ENCODE measurements at regions not wholly inside any gene's neighbourhood (a gene's known extent, or its start where the extent isn't known, plus 50 kb on each side); places are given as distances from the start of the nearest gene placed in this dataset.

- BruUV-seq (replicated peaks), result no TSS peak
- Histone ChIP-seq H3K27me3 (replicated peaks; ENCODE audit: insufficient read depth, low read depth, low read length, poor library complexity) (no peaks in the 10 kb centered on the region), H3K4me1 (ENCODE audit: insufficient read depth, low read length, poor library complexity, severe bottlenecking) (no peaks in the 10 kb centered on the region), H3K27ac (ENCODE audit: low read depth, low read length, poor library complexity, severe bottlenecking) (no peak overlapping the region), H3K36me3 (ENCODE audit: insufficient read depth, low read length, poor library complexity, severe bottlenecking) (no peaks in the 10 kb centered on the region), H3K4me3 (ENCODE audit: low read depth, low read length, poor library complexity, severe bottlenecking) (no peak overlapping the region), H3K9me3 (ENCODE audit: low read depth, low read length, poor library complexity, severe bottlenecking) (no peaks in the 10 kb centered on the region)
- CTCF ChIA-PET, result no interaction called here
- POLR2A ChIA-PET (ENCODE audit: low non-redundant PET), result no interaction called here
- no peak for TF ChIP-seq CTCF (conservative IDR thresholded peaks at IDR 0.05; ENCODE audit: low read depth, low read length)
- TF ChIP-seq EZH2 (IDR thresholded peaks at IDR 0.05; ENCODE audit: borderline replicate concordance, low read depth, low read length, poor library complexity, severe bottlenecking), result no peak
- no peak for DNase-seq (ENCODE audit: low spot score)
- intact Hi-C loops (cut with micrococcal nuclease; ENCODE audit: unreplicated experiment), result no loop called here
Observed at GRCh38 chr20:52443874-52444273, 252.3 kb upstream of the ZFP64 start.

GRCh38 chr20:52441710-52442109 is 250.1 kb upstream of the ZFP64 start:
- H3K27ac ChIP-seq (ENCODE audit: low read depth, low read length, poor library complexity, severe bottlenecking), result no peak overlapping the region
- no peaks in the 10 kb centered on the region for H3K4me1 ChIP-seq (ENCODE audit: insufficient read depth, low read length, poor library complexity, severe bottlenecking)
- no TSS peak for BruUV-seq (replicated peaks)
- TF ChIP-seq EZH2 (IDR thresholded peaks at IDR 0.05; ENCODE audit: borderline replicate concordance, low read depth, low read length, poor library complexity, severe bottlenecking) (no peak), CTCF (conservative IDR thresholded peaks at IDR 0.05; ENCODE audit: low read depth, low read length) (no peak)
- no peaks in the 10 kb centered on the region for H3K36me3 ChIP-seq (ENCODE audit: insufficient read depth, low read length, poor library complexity, severe bottlenecking)
- no peak for DNase-seq (ENCODE audit: low spot score)
- H3K4me3 ChIP-seq (ENCODE audit: low read depth, low read length, poor library complexity, severe bottlenecking), result no peak overlapping the region
- no peaks in the 10 kb centered on the region for H3K9me3 ChIP-seq (ENCODE audit: low read depth, low read length, poor library complexity, severe bottlenecking)
- POLR2A ChIA-PET (ENCODE audit: low non-redundant PET), result no interaction called here
- CTCF ChIA-PET, result no interaction called here
- intact Hi-C loops (cut with micrococcal nuclease; ENCODE audit: unreplicated experiment), result no loop called here
- no peaks in the 10 kb centered on the region for H3K27me3 ChIP-seq (replicated peaks; ENCODE audit: insufficient read depth, low read depth, low read length, poor library complexity)

GRCh38 chr20:52439375-52439774 is 247.8 kb upstream of the ZFP64 start:
- CTCF ChIA-PET, result no interaction called here
- no peaks in the 10 kb centered on the region for H3K4me1 ChIP-seq (ENCODE audit: insufficient read depth, low read length, poor library complexity, severe bottlenecking)
- intact Hi-C loops (cut with micrococcal nuclease; ENCODE audit: unreplicated experiment), result no loop called here
- no peaks in the 10 kb centered on the region for H3K9me3 ChIP-seq (ENCODE audit: low read depth, low read length, poor library complexity, severe bottlenecking)
- no peaks in the 10 kb centered on the region for H3K36me3 ChIP-seq (ENCODE audit: insufficient read depth, low read length, poor library complexity, severe bottlenecking)
- no peak overlapping the region for H3K4me3 ChIP-seq (ENCODE audit: low read depth, low read length, poor library complexity, severe bottlenecking)
- no peak overlapping the region for H3K27ac ChIP-seq (ENCODE audit: low read depth, low read length, poor library complexity, severe bottlenecking)
- H3K27me3 ChIP-seq (replicated peaks; ENCODE audit: insufficient read depth, low read depth, low read length, poor library complexity), result no peaks in the 10 kb centered on the region
- POLR2A ChIA-PET (ENCODE audit: low non-redundant PET), result no interaction called here
- BruUV-seq (replicated peaks), result no TSS peak
- no peak for TF ChIP-seq CTCF (conservative IDR thresholded peaks at IDR 0.05; ENCODE audit: low read depth, low read length)
- TF ChIP-seq EZH2 (IDR thresholded peaks at IDR 0.05; ENCODE audit: borderline replicate concordance, low read depth, low read length, poor library complexity, severe bottlenecking), result no peak
- DNase-seq (ENCODE audit: low spot score), result no peak
